Smooth muscle cell (in vitro differentiated cells): ENCODE measurements at regions not wholly inside any gene's neighbourhood (a gene's known extent, or its start where the extent isn't known, plus 50 kb on each side); places are given as distances from the start of the nearest gene placed in this dataset.

ENCODE experiments used
- DNase-seq: peaks from one replicate; lab custom pipeline; 2025; ENCODE audit not compliant: unreplicated experiment; lab: John Stamatoyannopoulos, UW
- H2AFZ ChIP-seq: fragments of 200-600 bp; sonication (generic); 2 replicates; pipeline ENCODE4 v1.6.0; 2016; ENCODE audit warnings: antibody characterized with exemption, low read depth, mild to moderate bottlenecking
- H3F3A ChIP-seq: fragments of 200-600 bp; sonication (generic); 2 replicates; pipeline ENCODE4 v1.6.0; 2017; ENCODE audit warnings: antibody characterized with exemption, low read depth
- H3K27ac ChIP-seq: fragments of 200-600 bp; sonication (generic); 2 replicates; pipeline ENCODE4 v1.5.1; 2016; ENCODE audit warnings: low read depth, mild to moderate bottlenecking
- H3K27me3 ChIP-seq: fragments of 200-600 bp; sonication (generic); 2 replicates; pipeline ENCODE4 v1.6.1; 2016; ENCODE audit warnings: low read depth, mild to moderate bottlenecking
- H3K36me3 ChIP-seq: fragments of 200-600 bp; sonication (generic); 2 replicates; pipeline ENCODE4 v1.5.1; 2016; ENCODE audit warnings: low read depth
- H3K4me1 ChIP-seq: fragments of 200-600 bp; sonication (generic); 2 replicates; pipeline ENCODE4 v1.5.1; 2016; ENCODE audit warnings: low read depth
- H3K4me2 ChIP-seq: fragments of 200-600 bp; sonication (generic); 2 replicates; pipeline ENCODE4 v1.6.0; 2016; ENCODE audit warnings: mild to moderate bottlenecking
- H3K4me3 ChIP-seq: fragments of 200-600 bp; sonication (generic); 2 replicates; pipeline ENCODE4 v1.5.1; 2016; ENCODE audit warnings: mild to moderate bottlenecking
- H3K79me2 ChIP-seq: fragments of 200-600 bp; sonication (generic); 2 replicates; pipeline ENCODE4 v1.6.0; 2016; ENCODE audit warnings: low read depth, mild to moderate bottlenecking
- H3K9ac ChIP-seq: fragments of 200-600 bp; sonication (generic); 2 replicates; pipeline ENCODE4 v1.6.0; 2016; ENCODE audit warnings: low read depth
- H3K9me3 ChIP-seq: fragments of 200-600 bp; sonication (generic); replicated peaks from 2 replicates; pipeline ENCODE4 v1.5.1; 2016; ENCODE audit warnings: low read depth
- H4K20me1 ChIP-seq: fragments of 200-600 bp; sonication (generic); 2 replicates; pipeline ENCODE4 v1.6.0; 2016; ENCODE audit warnings: low read depth
- WGBS: methylation state at CpG from one replicate; pipeline ENCODE4 v1.1.7; 2016; ENCODE audit warnings: low lambda C conversion rate; 5-methylcytosine and 5-hydroxymethylcytosine counted together
- TF ChIP-seq, protein P1 (sequence below): fragments of 200-600 bp; sonication (generic); IDR thresholded peaks from 2 replicates; pipeline ENCODE4 v1.5.1; 2017; ENCODE audit warnings: borderline replicate concordance, mild to moderate bottlenecking, antibody characterized with exemption; ENCODE audit not compliant: insufficient read depth, poor library complexity, severe bottlenecking

DNA sequence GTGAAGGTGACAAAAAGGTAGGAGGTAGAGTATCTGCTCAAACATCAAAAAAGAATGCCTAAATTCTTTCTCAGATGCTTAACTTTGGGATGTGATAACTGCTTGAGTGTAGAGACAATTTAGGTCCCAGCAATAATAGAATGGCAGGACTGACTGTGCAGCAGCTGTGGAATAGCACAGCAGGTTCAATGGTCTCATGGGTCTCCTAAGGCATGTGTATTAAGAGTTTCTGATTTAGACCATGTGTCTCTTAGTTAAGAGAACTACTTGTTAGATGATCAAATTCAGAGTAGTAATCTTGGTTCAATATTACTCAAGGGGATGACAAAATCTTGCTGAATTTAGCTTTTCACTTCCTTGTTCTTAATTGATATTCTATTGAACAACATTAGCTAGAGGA is 72.0 kb downstream of the ALX1 start:
- Histone ChIP-seq H3K27ac (no peak overlapping the region), H2AFZ (no peak overlapping the region), H4K20me1 (no peaks in the 10 kb centered on the region), H3K79me2 (no peaks in the 10 kb centered on the region), H3K27me3 (peaks cover 80% of the 10 kb centered on the region), H3K9ac (no peak overlapping the region), H3K4me3 (no peak overlapping the region), H3K9me3 (no peaks in the 10 kb centered on the region), H3K4me2 (no peak overlapping the region), H3K36me3 (no peaks in the 10 kb centered on the region), H3K4me1 (no peaks in the 10 kb centered on the region), H3F3A (no peaks in the 10 kb centered on the region)
- TF ChIP-seq, protein P1, sequence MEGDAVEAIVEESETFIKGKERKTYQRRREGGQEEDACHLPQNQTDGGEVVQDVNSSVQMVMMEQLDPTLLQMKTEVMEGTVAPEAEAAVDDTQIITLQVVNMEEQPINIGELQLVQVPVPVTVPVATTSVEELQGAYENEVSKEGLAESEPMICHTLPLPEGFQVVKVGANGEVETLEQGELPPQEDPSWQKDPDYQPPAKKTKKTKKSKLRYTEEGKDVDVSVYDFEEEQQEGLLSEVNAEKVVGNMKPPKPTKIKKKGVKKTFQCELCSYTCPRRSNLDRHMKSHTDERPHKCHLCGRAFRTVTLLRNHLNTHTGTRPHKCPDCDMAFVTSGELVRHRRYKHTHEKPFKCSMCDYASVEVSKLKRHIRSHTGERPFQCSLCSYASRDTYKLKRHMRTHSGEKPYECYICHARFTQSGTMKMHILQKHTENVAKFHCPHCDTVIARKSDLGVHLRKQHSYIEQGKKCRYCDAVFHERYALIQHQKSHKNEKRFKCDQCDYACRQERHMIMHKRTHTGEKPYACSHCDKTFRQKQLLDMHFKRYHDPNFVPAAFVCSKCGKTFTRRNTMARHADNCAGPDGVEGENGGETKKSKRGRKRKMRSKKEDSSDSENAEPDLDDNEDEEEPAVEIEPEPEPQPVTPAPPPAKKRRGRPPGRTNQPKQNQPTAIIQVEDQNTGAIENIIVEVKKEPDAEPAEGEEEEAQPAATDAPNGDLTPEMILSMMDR = no peak
- no peak for DNase-seq

DNA sequence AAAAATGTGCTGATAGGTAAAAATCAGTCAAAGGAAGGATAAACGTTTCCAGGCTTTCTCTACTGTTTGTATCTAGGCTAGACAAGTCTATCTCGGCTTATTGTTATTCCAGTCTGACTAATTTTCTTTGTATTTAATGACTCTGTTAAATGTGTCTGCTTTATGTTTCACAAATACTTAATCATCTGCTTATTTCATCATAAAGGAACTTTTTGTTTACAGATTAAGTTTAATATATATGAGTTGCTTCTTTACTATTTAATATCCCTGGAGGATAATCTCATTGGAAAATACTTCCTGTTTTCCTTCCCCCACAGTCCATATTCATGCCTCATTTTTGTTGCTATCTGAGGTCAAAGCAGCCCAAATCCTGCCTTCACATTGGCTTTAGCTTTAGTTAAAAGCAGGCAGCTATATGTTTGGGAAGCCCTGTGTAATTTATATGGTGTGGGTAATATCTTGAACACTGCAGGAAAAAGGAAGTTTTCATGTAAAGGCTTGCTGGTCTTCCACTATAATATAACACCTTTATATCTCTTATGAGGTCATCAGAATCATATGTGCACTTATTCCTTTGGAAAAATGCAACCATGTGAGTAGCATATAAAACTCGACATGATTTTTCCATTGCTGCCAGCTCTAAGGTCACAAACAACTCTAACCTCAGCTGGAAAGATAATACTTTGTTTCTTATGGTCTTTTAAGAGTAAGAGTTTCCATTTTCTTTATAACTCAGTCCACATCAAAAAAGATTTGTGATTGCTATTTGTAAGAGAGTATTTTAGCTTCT is 76.8 kb downstream of the ALX1 start:
- no peaks in the 10 kb centered on the region for H4K20me1 ChIP-seq
- H3K27me3 ChIP-seq = peaks cover 38% of the 10 kb centered on the region
- 48% methylated on average over 3 of the region's 3 CpGs for WGBS
- H3K79me2 ChIP-seq = no peaks in the 10 kb centered on the region
- peak overlapping the region; percentile 10 for H3K4me2 ChIP-seq
- no peaks in the 10 kb centered on the region for H3K36me3 ChIP-seq
- TF ChIP-seq, protein P1 = no peak
- H3F3A ChIP-seq = no peaks in the 10 kb centered on the region
- no peak overlapping the region for H3K27ac ChIP-seq
- no peak overlapping the region for H3K4me3 ChIP-seq
- no peaks in the 10 kb centered on the region for H3K9me3 ChIP-seq
- H2AFZ ChIP-seq = no peak overlapping the region
- no peaks in the 10 kb centered on the region for H3K4me1 ChIP-seq
- no peak overlapping the region for H3K9ac ChIP-seq
- no peak for DNase-seq

DNA sequence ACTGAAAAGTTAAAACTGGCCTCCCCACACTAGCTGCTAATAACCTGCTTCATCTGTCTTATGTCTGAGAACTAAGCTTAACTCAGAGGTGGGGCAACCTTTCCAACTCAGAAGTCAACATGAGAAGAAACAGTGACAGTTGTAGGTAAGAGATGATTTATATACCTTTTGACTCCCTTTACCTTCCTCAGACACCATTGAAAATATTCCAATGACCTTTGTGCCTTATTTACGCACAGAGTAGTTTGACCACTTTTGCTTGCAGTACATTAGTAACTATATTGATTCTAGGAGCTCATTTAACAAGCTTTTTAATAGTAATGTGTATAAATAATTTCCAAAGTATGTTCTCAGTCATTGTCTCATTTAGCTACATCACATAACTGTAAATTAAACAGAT is 77.6 kb downstream of the ALX1 start:
- no peak for DNase-seq
- Histone ChIP-seq H4K20me1 (no peaks in the 10 kb centered on the region), H3K9me3 (no peaks in the 10 kb centered on the region), H3F3A (no peaks in the 10 kb centered on the region), H3K4me2 (no peak overlapping the region), H3K27ac (no peak overlapping the region), H2AFZ (no peak overlapping the region), H3K79me2 (no peaks in the 10 kb centered on the region), H3K9ac (no peak overlapping the region), H3K36me3 (no peaks in the 10 kb centered on the region), H3K4me3 (no peak overlapping the region), H3K4me1 (no peaks in the 10 kb centered on the region), H3K27me3 (peaks cover 30% of the 10 kb centered on the region)
- 87% methylated on average over 1 of the region's 1 CpG for WGBS
- TF ChIP-seq, protein P1 = no peak

DNA sequence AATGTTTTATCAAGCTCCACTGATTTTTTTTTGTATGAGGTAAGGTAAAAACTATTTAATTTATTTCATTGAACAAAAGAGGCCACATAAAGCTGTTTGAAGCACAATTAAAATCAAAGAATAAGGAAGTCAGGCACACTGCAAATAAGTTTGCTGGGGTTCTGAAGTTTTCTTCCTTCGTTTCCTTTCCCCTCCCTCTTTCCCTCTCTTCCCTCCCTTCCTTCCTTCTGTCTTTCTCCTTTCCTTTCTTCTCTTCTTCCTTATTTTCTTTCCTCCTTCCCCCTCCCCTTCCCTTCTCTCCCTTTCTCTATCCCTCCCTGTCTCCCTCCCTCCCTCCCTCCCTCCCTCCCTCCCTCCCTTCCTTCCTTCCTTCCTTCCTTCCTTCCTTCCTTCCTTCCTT is 78.7 kb downstream of the ALX1 start:
- no peak for DNase-seq
- Histone ChIP-seq H3K9ac (no peak overlapping the region), H2AFZ (no peak overlapping the region), H3K27ac (no peak overlapping the region), H3K36me3 (no peaks in the 10 kb centered on the region), H3K4me1 (no peaks in the 10 kb centered on the region), H3K9me3 (no peaks in the 10 kb centered on the region), H3F3A (no peaks in the 10 kb centered on the region), H3K4me3 (no peak overlapping the region), H3K4me2 (no peak overlapping the region), H3K79me2 (no peaks in the 10 kb centered on the region), H3K27me3 (peaks cover 19% of the 10 kb centered on the region), H4K20me1 (no peaks in the 10 kb centered on the region)
- 0% methylated on average over 1 of the region's 1 CpG for WGBS
- TF ChIP-seq, protein P1 = no peak
